H1 (cell line): ENCODE measurements at regions not wholly inside any gene's neighbourhood (a gene's known extent, or its start where the extent isn't known, plus 50 kb on each side); places are given as distances from the start of the nearest gene placed in this dataset.

Experiments
- CTCF ChIA-PET: fragments of 300-600 bp; sonication (Branson Sonifier 250); formaldehyde crosslinking; loops from one replicate; lab custom pipeline; 2021; ENCODE audit not compliant: partially characterized antibody; lab: Charles Lee
- POLR2A ChIA-PET: fragments of 300-600 bp; sonication (Branson Sonifier 250); formaldehyde crosslinking; loops from one replicate; lab custom pipeline; 2021; ENCODE audit warnings: inconsistent platforms; ENCODE audit not compliant: partially characterized antibody; lab: Charles Lee
- DNase-seq, 2 experiments: peaks; one replicate each; pipeline versions ENCODE4 v3.0.0 to v3.0.0-alpha.2; 2010 to 2022; ENCODE audit warnings: low spot score in 2 of 2, low read depth in 1 of 2, mixed read lengths in 1 of 2
- FAIRE-seq: peaks from 2 replicates; lab custom pipeline; 2011; peaks lifted over from hg19 to GRCh38; lab: Jason Lieb, UNC
- H2AFZ ChIP-seq: 2 replicates; pipeline ENCODE4 v1.8.1; 2012; ENCODE audit warnings: low read length, inconsistent platforms
- H2AK5ac ChIP-seq: 2 replicates; pipeline ENCODE4 v1.6.1; 2013; ENCODE audit warnings: low read depth, low read length
- H2BK120ac ChIP-seq: replicated peaks from 2 replicates; pipeline ENCODE3; 2013; ENCODE audit warnings: low read depth, low read length, inconsistent platforms
- H2BK12ac ChIP-seq: 2 replicates; pipeline ENCODE4 v1.6.1; 2013; ENCODE audit warnings: low read depth, low read length
- H2BK15ac ChIP-seq: 2 replicates; pipeline ENCODE4 v1.6.1; 2013; ENCODE audit warnings: low read length
- H2BK20ac ChIP-seq: 2 replicates; pipeline ENCODE4 v1.6.1; 2013; ENCODE audit warnings: low read length
- H2BK5ac ChIP-seq: 2 replicates; pipeline ENCODE4 v1.6.1; 2013; ENCODE audit warnings: low read depth, low read length
- H3K14ac ChIP-seq: 2 replicates; pipeline ENCODE4 v1.6.1; 2013; ENCODE audit warnings: inconsistent platforms; ENCODE audit not compliant: insufficient read length
- H3K18ac ChIP-seq: 2 replicates; pipeline ENCODE4 v1.6.1; 2013; ENCODE audit warnings: low read length; ENCODE audit errors: extremely low read depth
- H3K23ac ChIP-seq: 2 replicates; pipeline ENCODE4 v1.6.1; 2013; ENCODE audit warnings: inconsistent platforms; ENCODE audit not compliant: insufficient read length
- H3K23me2 ChIP-seq: 2 replicates; pipeline ENCODE4 v1.6.1; 2013; ENCODE audit warnings: low read depth, low read length
- H3K27ac ChIP-seq: 2 replicates; pipeline ENCODE4 v1.6.1; 2011; ENCODE audit warnings: low read depth, low read length, inconsistent platforms
- H3K27me3 ChIP-seq, 4 experiments: replicated peaks in 1 of 4; 1 replicate in 1 of 4; 2 replicates in 3 of 4; pipeline versions ENCODE4 v1.6.1 to v1.8.1; 2011 to 2013; ENCODE audit warnings: low read length in 3 of 4, mild to moderate bottlenecking in 3 of 4, inconsistent platforms in 2 of 4, mixed read lengths in 2 of 4, moderate library complexity in 1 of 4; ENCODE audit not compliant: control insufficient read depth in 3 of 4, insufficient read depth in 3 of 4; ENCODE audit errors: extremely low read depth in 1 of 4
- H3K36me3 ChIP-seq, 4 experiments: 2 replicates each; pipeline versions ENCODE4 v1.6.1 to v1.8.1; 2011 to 2013; ENCODE audit warnings: mild to moderate bottlenecking in 4 of 4, low read length in 3 of 4, moderate library complexity in 2 of 4, control low read depth in 1 of 4, inconsistent platforms in 1 of 4; ENCODE audit not compliant: insufficient read depth in 4 of 4, control insufficient read depth in 2 of 4
- H3K4ac ChIP-seq: replicated peaks from 2 replicates; pipeline ENCODE3; 2013; ENCODE audit warnings: low read length, low read depth, mixed read lengths, inconsistent platforms; ENCODE audit not compliant: insufficient read length
- H3K4me1 ChIP-seq, 4 experiments: replicated peaks in 1 of 4; 1 replicate in 1 of 4; 2 replicates in 3 of 4; pipeline versions ENCODE4 v1.6.1 to v1.8.1; 2011 to 2013; ENCODE audit warnings: low read length in 3 of 4, inconsistent platforms in 2 of 4, mixed read lengths in 1 of 4; ENCODE audit not compliant: insufficient read depth in 4 of 4, control insufficient read depth in 3 of 4
- H3K4me2 ChIP-seq, 2 experiments: 2 replicates each; pipeline versions ENCODE4 v1.6.1 to v1.8.1; 2011 to 2013; ENCODE audit warnings: low read depth in 2 of 2, low read length in 2 of 2, control low read depth in 1 of 2, inconsistent platforms in 1 of 2, mild to moderate bottlenecking in 1 of 2; ENCODE audit not compliant: insufficient read depth in 1 of 2
- H3K4me3 ChIP-seq, 4 experiments: fragments of 200-600, 300-600 bp in 1 of 4; sonication (generic), shearing (Covaris generic), sonication (Bioruptor Twin) in 1 of 4; 2 replicates each; pipeline versions ENCODE4 v1.5.1 to v1.8.1; 2011 to 2016; ENCODE audit warnings: low read length in 4 of 4, low read depth in 3 of 4, control low read depth in 2 of 4, inconsistent platforms in 2 of 4, mild to moderate bottlenecking in 2 of 4, mixed read lengths in 1 of 4, moderate library complexity in 1 of 4; ENCODE audit not compliant: insufficient read depth in 2 of 4; ENCODE audit errors: extremely low read depth in 1 of 4
- H3K56ac ChIP-seq: replicated peaks from 2 replicates; pipeline ENCODE3; 2013; ENCODE audit warnings: low read depth, mild to moderate bottlenecking, mixed read lengths, low read length, inconsistent platforms; ENCODE audit not compliant: insufficient read length
- H3K79me1 ChIP-seq: 2 replicates; pipeline ENCODE4 v1.6.1; 2013; ENCODE audit warnings: low read depth, low read length, control low read depth
- H3K79me2 ChIP-seq, 2 experiments: 2 replicates each; pipeline versions ENCODE4 v1.6.1 to v1.8.1; 2012 to 2013; ENCODE audit warnings: low read length in 2 of 2, mild to moderate bottlenecking in 2 of 2, inconsistent platforms in 1 of 2; ENCODE audit not compliant: insufficient read depth in 2 of 2, control insufficient read depth in 1 of 2
- H3K9ac ChIP-seq, 4 experiments: replicated peaks in 1 of 4; 1 replicate in 1 of 4; 2 replicates in 3 of 4; pipeline versions ENCODE4 v1.6.1 to v1.8.1; 2011 to 2013; ENCODE audit warnings: low read depth in 3 of 4, low read length in 3 of 4, control low read depth in 2 of 4, mild to moderate bottlenecking in 2 of 4, moderate library complexity in 2 of 4, inconsistent platforms in 1 of 4; ENCODE audit errors: extremely low read depth in 1 of 4
- H3K9me3 ChIP-seq, 2 experiments: 2 replicates each; pipeline versions ENCODE4 v1.6.1 to v1.8.1; 2012 to 2013; ENCODE audit warnings: mild to moderate bottlenecking in 2 of 2, moderate library complexity in 2 of 2, control low read depth in 1 of 2, inconsistent platforms in 1 of 2, low read depth in 1 of 2, low read length in 1 of 2, mixed read lengths in 1 of 2; ENCODE audit not compliant: insufficient read depth in 2 of 2
- H4K20me1 ChIP-seq, 2 experiments: replicated peaks in 1 of 2; 2 replicates each; pipeline versions ENCODE3 to v1.8.1; 2011 to 2013; ENCODE audit warnings: inconsistent platforms in 2 of 2, low read length in 2 of 2, mild to moderate bottlenecking in 1 of 2; ENCODE audit not compliant: insufficient read depth in 2 of 2, control insufficient read depth in 1 of 2
- H4K5ac ChIP-seq: 2 replicates; pipeline ENCODE4 v1.6.1; 2013; ENCODE audit warnings: low read length, low read depth, mixed read lengths, inconsistent platforms; ENCODE audit not compliant: insufficient read length
- H4K8ac ChIP-seq: 2 replicates; pipeline ENCODE4 v1.8.0; 2013; ENCODE audit warnings: mild to moderate bottlenecking, moderate library complexity, low read length, inconsistent platforms; ENCODE audit not compliant: insufficient read depth; ENCODE audit errors: extremely low read depth
- H4K91ac ChIP-seq: replicated peaks from 2 replicates; pipeline ENCODE3; 2013; ENCODE audit warnings: low read length, mixed read lengths, inconsistent platforms; ENCODE audit not compliant: insufficient read length
- CEBPB ChIP-seq: IDR thresholded peaks from 2 replicates; pipeline ENCODE4 v1.6.1; 2012; ENCODE audit warnings: low read depth, low read length
- KDM1A ChIP-seq: fragments of 200-600, 300-600 bp; sonication (generic); IDR thresholded peaks from 2 replicates; pipeline ENCODE4 v1.7.1; 2016; ENCODE audit warnings: mild to moderate bottlenecking, low read length, borderline replicate concordance
- MAFK ChIP-seq: IDR thresholded peaks from 2 replicates; pipeline ENCODE4 v1.6.1; 2012; ENCODE audit warnings: low read depth, mild to moderate bottlenecking, improper control_type of control experiment, low read length
- SIX5 ChIP-seq: IDR thresholded peaks from 2 replicates; pipeline ENCODE4 v1.6.1; 2011; ENCODE audit warnings: mild to moderate bottlenecking, low read depth, low read length
- SRF ChIP-seq: IDR thresholded peaks from 2 replicates; pipeline ENCODE4 v1.6.1; 2011; ENCODE audit warnings: mild to moderate bottlenecking, low read depth, low read length, moderate library complexity
- WGBS, 2 experiments: shearing (Covaris generic) in 1 of 2; methylation state at CpG; one replicate each; pipeline versions ENCODE4 v1.1.6 to v1.1.7; 2013 to 2015; ENCODE audit warnings: low lambda C conversion rate in 2 of 2, mixed read lengths in 2 of 2, inconsistent platforms in 1 of 2, low coverage in 1 of 2, missing lambda C conversion rate in 1 of 2; ENCODE audit not compliant: insufficient replicate concordance in 2 of 2, insufficient coverage in 1 of 2, insufficient read length in 1 of 2; ENCODE audit errors: extremely low coverage in 1 of 2, missing lambda C conversion rate in 1 of 2; 5-methylcytosine and 5-hydroxymethylcytosine counted together
- TF ChIP-seq, protein P1 (sequence below): IDR thresholded peaks from 2 replicates; pipeline ENCODE4 v1.6.1; 2012; ENCODE audit warnings: inconsistent platforms

DNA sequence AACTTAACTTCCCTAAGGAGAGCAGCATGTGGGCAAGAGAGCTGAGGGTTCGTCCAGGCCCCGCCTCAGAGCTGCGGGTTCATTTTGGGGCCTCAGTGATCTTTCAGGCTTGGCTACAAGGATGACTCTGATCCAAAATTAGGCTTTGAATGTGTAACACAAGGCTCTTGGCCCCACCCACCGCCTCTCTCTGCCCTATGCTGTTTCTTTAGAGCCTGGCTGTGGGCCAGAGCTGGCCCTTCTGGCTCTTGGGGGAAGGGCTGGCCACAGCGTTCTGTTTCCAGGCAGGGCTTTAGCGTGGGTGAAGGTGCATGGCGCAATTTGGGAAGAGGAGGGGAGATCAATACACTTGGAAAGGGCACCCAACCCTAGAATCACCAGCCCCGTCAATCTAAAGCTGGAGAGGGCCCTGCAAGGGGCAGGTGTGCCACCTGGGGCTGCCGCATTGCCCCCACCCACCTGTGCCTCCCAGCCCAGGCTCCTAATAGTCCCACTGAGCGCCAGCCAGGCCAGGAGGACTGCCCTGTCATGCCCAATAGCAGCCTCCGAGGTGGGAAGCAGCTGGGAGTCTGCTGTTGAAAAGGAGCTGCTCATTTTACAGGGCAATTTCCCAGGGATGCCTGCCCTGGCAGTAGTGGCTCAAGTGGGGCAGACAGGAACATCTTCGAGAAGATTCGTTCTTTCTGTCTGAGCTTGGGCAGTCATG, 84.5 kb upstream of the MAML3 start:
- Histone ChIP-seq H2BK15ac (peak overlapping the region; percentile 22; the same call in 1 of the 2 replicates), H2AFZ (peak overlapping the region; percentile 65), H4K20me1 (no peaks in the 10 kb centered on the region), H3K23me2 (no peaks in the 10 kb centered on the region), H4K8ac (peak overlapping the region; percentile 58; the same call in 1 of the 2 replicates), H3K14ac (no peak overlapping the region), H3K18ac (peak overlapping the region; percentile 89), H3K79me1 (no peaks in the 10 kb centered on the region), H2BK120ac (peak overlapping the region; percentile 48), H3K27ac (peak overlapping the region; percentile 66; the same call in 1 of the 2 replicates), H2BK20ac (peak overlapping the region; percentile 55; the same call in 1 of the 2 replicates), H4K91ac (peak overlapping the region; percentile 89), H3K4me3 (peak overlapping the region in 2 of 4 experiments; percentile 27 to 45; a peak in 3 of 8 replicates), H3K36me3 (no peaks in the 10 kb centered on the region), H2BK12ac (peak overlapping the region; percentile 97), H3K4ac (peak overlapping the region; percentile 47), H2BK5ac (peak overlapping the region; percentile 89), H2AK5ac (peak overlapping the region; percentile 93), H4K5ac (peak overlapping the region; percentile 25), H3K27me3 (no peaks in the 10 kb centered on the region; a peak in 2 of 7 replicates)
- FAIRE-seq, result no peak
- peak in 1 of 2 experiments; percentile 63 for DNase-seq
- POLR2A ChIA-PET, result interaction anchor here (0.8 to 4.2 kb wide), 17 partner anchors 10 to 192 kb away, joined by 3 to 25 read pairs (median 4); partner anchors contain the start of gene MAML3
- CTCF ChIA-PET, result interaction anchor here (0.6 to 3.0 kb wide), 15 partner anchors 10 to 585 kb away, joined by 3 to 11 read pairs (median 4); no protein-coding TSS in a partner anchor
- TF ChIP-seq SRF (no peak), KDM1A (no peak), CEBPB (peak; percentile 35; the same call in 1 of the 2 replicates), SIX5 (no peak), MAFK (no peak)
- TF ChIP-seq, protein P1, sequence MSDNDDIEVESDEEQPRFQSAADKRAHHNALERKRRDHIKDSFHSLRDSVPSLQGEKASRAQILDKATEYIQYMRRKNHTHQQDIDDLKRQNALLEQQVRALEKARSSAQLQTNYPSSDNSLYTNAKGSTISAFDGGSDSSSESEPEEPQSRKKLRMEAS, result no peak
- TF ChIP-seq, all 59 proteins: peak for 1
- Histone ChIP-seq H3K56ac (no peak overlapping the region), H3K79me2 (no peaks in the 10 kb centered on the region), H3K4me2 (peak overlapping the region; percentile 72 to 73), H3K9ac (peak overlapping the region in 2 of 4 experiments; percentile 9 to 37; a peak in 2 of 7 replicates), H3K23ac (no peak overlapping the region), H3K9me3 (no peaks in the 10 kb centered on the region), H3K4me1 (peaks cover 17 to 28% (median 27%) of the 10 kb centered on the region in 4 experiments)
- WGBS, 2 experiments, result 44% methylated on average over 12 of the region's 13 CpGs; no CpG with 5 or more reads in 1 of the 2 experiments
